ENCODE measurements at regions not wholly inside any gene's neighbourhood (a gene's known extent, or its start where the extent isn't known, plus 50 kb on each side); places are given as distances from the start of the nearest gene placed in this dataset.
A peak's percentile ranks its signal among the peaks of the same experiment; 100 is the strongest.

GRCh38 chr6:16038938-16039337 is 89.9 kb upstream of the MYLIP start:
- in situ Hi-C loops (cut with MboI), result no loop called here
- FAIRE-seq (no peak), ATAC-seq (peak; percentile 15; the same call in 2 of the 3 replicates), DNase-seq (ENCODE audit: low read depth, low spot score) (no peak)
- no peaks in the 10 kb centered on the region for H4K20me1 ChIP-seq (ENCODE audit: control insufficient read depth, insufficient read depth)
- no peak overlapping the region for H3K27ac ChIP-seq (ENCODE audit: control insufficient read depth, insufficient read depth)
- BruUV-seq (replicated peaks), result no TSS peak
- WGBS (ENCODE audit: insufficient coverage, insufficient replicate concordance, low lambda C conversion rate, missing lambda C conversion rate), result 0% methylated on average over 2 of the region's 2 CpGs
- CTCF ChIA-PET, result no interaction called here
- SMC1A ChIA-PET (ENCODE audit: uncharacterized antibody, unreplicated experiment), result interaction anchor here (1.1 to 1.2 kb wide), 2 partner anchors 266 to 303 kb away, joined by 3 read pairs; no protein-coding TSS in a partner anchor
- no peak overlapping the region for H3K9ac ChIP-seq (ENCODE audit: control insufficient read depth, insufficient read depth, low read length)
- H3K79me2 ChIP-seq (ENCODE audit: control insufficient read depth, insufficient read depth, low read length), result no peaks in the 10 kb centered on the region
- intact Hi-C loops (cut with micrococcal nuclease; ENCODE audit: unreplicated experiment), result no loop called here
- no peaks in the 10 kb centered on the region for H3K36me3 ChIP-seq (ENCODE audit: control insufficient read depth in 2 of 2, insufficient read depth in 2 of 2, low read length in 1 of 2)
- no peak overlapping the region for H3K4me3 ChIP-seq
- no peak overlapping the region for H3K4me2 ChIP-seq (ENCODE audit: control insufficient read depth, insufficient read depth)
- RAD21 ChIA-PET (ENCODE audit: unreplicated experiment), result interaction anchor here (1.4 kb wide), 1 partner anchor 133 kb away, joined by 3 read pairs; no protein-coding TSS in a partner anchor
- peaks cover 22% of the 10 kb centered on the region for H3K4me1 ChIP-seq (ENCODE audit: control insufficient read depth, insufficient read depth, low read length)
- H2AFZ ChIP-seq (ENCODE audit: control insufficient read depth, low read depth, low read length), result no peak overlapping the region
- H3K27me3 ChIP-seq (replicated peaks in 1 of 2; ENCODE audit: control insufficient read depth in 2 of 2, insufficient read depth in 2 of 2, low read length in 1 of 2), result no peaks in the 10 kb centered on the region
- POLR2A ChIA-PET, result no interaction called here
- no peaks in the 10 kb centered on the region; the same call in 2 of the 3 replicates for H3K9me3 ChIP-seq (replicated peaks; ENCODE audit: control insufficient read depth, insufficient read depth, low read length)
- TF ChIP-seq BRCA1 (IDR thresholded peaks at IDR 0.05; ENCODE audit: low read depth, low read length), result no peak
- TF ChIP-seq CUX1 (IDR thresholded peaks at IDR 0.05; ENCODE audit: insufficient replicate concordance, low read depth, low read length), result no peak
- TF ChIP-seq HDGF (IDR thresholded peaks at IDR 0.05), result no peak
- no peak for TF ChIP-seq NFIC (IDR thresholded peaks at IDR 0.05; ENCODE audit: low read depth, low read length)
- no peak for TF ChIP-seq NBN (IDR thresholded peaks at IDR 0.05)
- TF ChIP-seq TCF12 (IDR thresholded peaks at IDR 0.05; ENCODE audit: low read depth, low read length), result no peak
- TF ChIP-seq IKZF2 (IDR thresholded peaks at IDR 0.05), result peak; percentile 64 to 65; a peak in 2 of 4 replicates
- TF ChIP-seq CHD1 (IDR thresholded peaks at IDR 0.05; ENCODE audit: low read depth, low read length), result no peak
- TF ChIP-seq YY1 (IDR thresholded peaks at IDR 0.05; ENCODE audit: low read depth, low read length), result no peak
- TF ChIP-seq BCL3 (IDR thresholded peaks at IDR 0.05; ENCODE audit: borderline replicate concordance, insufficient read depth, low read depth, low read length, poor library complexity, severe bottlenecking), result no peak
- TF ChIP-seq ZNF217 (IDR thresholded peaks at IDR 0.05), result no peak
- no peak for TF ChIP-seq USF2 (IDR thresholded peaks at IDR 0.05; ENCODE audit: borderline replicate concordance, low read depth, low read length)
- TF ChIP-seq ZNF687 (IDR thresholded peaks at IDR 0.05), result no peak
- no peak for TF ChIP-seq IRF4 (IDR thresholded peaks at IDR 0.05; ENCODE audit: low read depth, low read length)
- no peak for TF ChIP-seq PAX5 (IDR thresholded peaks at IDR 0.05; ENCODE audit: borderline replicate concordance, low read depth, low read length)

All from GM12878 (cell line).